ENCODE measurements at regions not wholly inside any gene's neighbourhood (a gene's known extent, or its start where the extent isn't known, plus 50 kb on each side); places are given as distances from the start of the nearest gene placed in this dataset.

DNA sequence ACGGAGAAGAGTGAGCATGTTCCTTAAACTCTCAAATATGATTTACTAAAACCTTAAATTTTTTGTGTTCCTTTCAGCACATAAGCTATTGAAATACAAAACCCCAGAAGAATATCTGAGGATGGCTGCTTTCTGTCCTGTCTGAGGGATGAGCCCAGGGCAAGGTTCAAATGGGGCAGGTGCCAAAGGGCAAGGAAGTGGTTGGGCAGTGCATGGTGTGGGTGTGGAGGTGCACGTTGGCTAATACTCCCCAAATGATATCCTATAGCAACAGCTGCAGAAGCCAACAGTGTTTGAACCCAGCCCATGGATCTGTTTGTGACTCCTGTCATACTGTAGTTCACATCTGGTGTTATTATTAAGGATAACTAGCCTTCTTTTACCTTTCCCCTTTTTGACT lies 183.0 kb downstream of the CDCA7 start (continued):
- TF ChIP-seq JUND (CRISPR knock-in tag; IDR thresholded peaks at IDR 0.05) (no peak), SALL2 (CRISPR knock-in tag; IDR thresholded peaks at IDR 0.05) (no peak)
- TF ChIP-seq, protein P1, sequence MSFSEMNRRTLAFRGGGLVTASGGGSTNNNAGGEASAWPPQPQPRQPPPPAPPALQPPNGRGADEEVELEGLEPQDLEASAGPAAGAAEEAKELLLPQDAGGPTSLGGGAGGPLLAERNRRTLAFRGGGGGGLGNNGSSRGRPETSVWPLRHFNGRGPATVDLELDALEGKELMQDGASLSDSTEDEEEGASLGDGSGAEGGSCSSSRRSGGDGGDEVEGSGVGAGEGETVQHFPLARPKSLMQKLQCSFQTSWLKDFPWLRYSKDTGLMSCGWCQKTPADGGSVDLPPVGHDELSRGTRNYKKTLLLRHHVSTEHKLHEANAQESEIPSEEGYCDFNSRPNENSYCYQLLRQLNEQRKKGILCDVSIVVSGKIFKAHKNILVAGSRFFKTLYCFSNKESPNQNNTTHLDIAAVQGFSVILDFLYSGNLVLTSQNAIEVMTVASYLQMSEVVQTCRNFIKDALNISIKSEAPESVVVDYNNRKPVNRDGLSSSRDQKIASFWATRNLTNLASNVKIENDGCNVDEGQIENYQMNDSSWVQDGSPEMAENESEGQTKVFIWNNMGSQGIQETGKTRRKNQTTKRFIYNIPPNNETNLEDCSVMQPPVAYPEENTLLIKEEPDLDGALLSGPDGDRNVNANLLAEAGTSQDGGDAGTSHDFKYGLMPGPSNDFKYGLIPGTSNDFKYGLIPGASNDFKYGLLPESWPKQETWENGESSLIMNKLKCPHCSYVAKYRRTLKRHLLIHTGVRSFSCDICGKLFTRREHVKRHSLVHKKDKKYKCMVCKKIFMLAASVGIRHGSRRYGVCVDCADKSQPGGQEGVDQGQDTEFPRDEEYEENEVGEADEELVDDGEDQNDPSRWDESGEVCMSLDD (CRISPR knock-in tag; IDR thresholded peaks at IDR 0.05; ENCODE audit: borderline replicate concordance) = no peak

DNA sequence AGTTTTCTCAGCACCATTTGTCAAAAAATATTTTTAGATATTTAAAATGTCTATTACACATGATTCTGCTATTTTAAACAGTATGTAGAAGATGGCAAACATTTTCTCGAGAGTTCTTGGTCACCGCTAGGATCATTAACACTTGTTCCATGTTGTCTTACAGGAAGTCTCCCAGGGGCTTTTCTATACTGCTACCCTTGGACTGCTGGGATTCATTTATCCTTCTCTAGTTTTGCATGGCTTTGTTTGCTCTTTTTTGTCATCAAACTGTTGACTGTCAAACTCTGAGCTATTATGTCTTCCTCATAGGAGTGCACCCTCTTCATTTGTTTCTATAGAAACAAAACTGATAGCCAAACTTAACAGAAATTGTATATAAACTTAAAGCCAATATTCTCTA lies 184.9 kb downstream of the CDCA7 start:
- 31% methylated on average over 2 of the region's 2 CpGs for WGBS (ENCODE audit: low lambda C conversion rate)
- no peak for FAIRE-seq

More for the DNA sequence above, 184.9 kb downstream of the CDCA7 start:
- Histone ChIP-seq H3K4me3 (replicated peaks in 1 of 3; ENCODE audit: insufficient read depth in 1 of 3, low read depth in 2 of 3, low read length in 3 of 3) (no peak overlapping the region), H3K4me2 (ENCODE audit: low read depth, low read length) (no peak overlapping the region), H2AFZ (ENCODE audit: low read length) (no peak overlapping the region), H3K27ac (ENCODE audit: extremely low read length, insufficient read depth, low read length) (no peak overlapping the region), H3K4me1 (ENCODE audit: insufficient read depth, low read length) (0 out of 2 replicates have a peak, but pooled peaks cover 2% of the 10 kb centered on the region), H4K20me1 (ENCODE audit: insufficient read depth, low read length) (no peaks in the 10 kb centered on the region; the same call in 1 of the 2 replicates), H3K36me3 (replicated peaks in 1 of 2; ENCODE audit: control insufficient read depth in 1 of 2, insufficient read depth in 2 of 2, low read length in 2 of 2) (no peaks in the 10 kb centered on the region), H3K27me3 (ENCODE audit: control insufficient read depth in 1 of 2, insufficient read depth in 2 of 2, low read length in 2 of 2) (peaks cover 0 to 7% of the 10 kb centered on the region in 2 experiments; a peak in 3 of 5 replicates), H3K9me3 (ENCODE audit: low read length) (no peaks in the 10 kb centered on the region), H3K9ac (ENCODE audit: insufficient read depth, low read depth, low read length) (no peak overlapping the region), H3K79me2 (ENCODE audit: insufficient read depth, low read length) (no peaks in the 10 kb centered on the region)
- BruUV-seq (replicated peaks) = no TSS peak
- ATAC-seq (no peak), DNase-seq (ENCODE audit: low spot score) (no peak)
- ChIA-PET CTCF (ENCODE audit: low intra/inter-chr PET ratio, low total read pairs) (no interaction called here), POLR2A (no interaction called here)
- in situ Hi-C loops (cut with HindIII; ENCODE audit: extremely low pct_ligation_motif_present, low pct_unique_long_range_greater_than_20kb) = no loop called here
- TF ChIP-seq ZNF792 (CRISPR knock-in tag; IDR thresholded peaks at IDR 0.05) = no peak
- intact Hi-C loops (cut with micrococcal nuclease; ENCODE audit: unreplicated experiment) = no loop called here

All from HepG2 (cell line).